PC-9 (cell line): ENCODE measurements at regions not wholly inside any gene's neighbourhood (a gene's known extent, or its start where the extent isn't known, plus 50 kb on each side); places are given as distances from the start of the nearest gene placed in this dataset.

Experiments
- BruUV-seq: library from RNA; stranded (reverse); fragments of 400-500 nt; replicated peaks from 2 replicates; lab custom pipeline; 2021; lab: Mats Ljungman, UMichigan
- CTCF ChIA-PET: fragments of 300-600 bp; sonication (Branson Sonifier 250); formaldehyde crosslinking; loops from one replicate; lab custom pipeline; 2022; ENCODE audit warnings: antibody characterized with exemption; lab: Charles Lee
- POLR2A ChIA-PET: fragments of 300-600 bp; sonication (Branson Sonifier 250); formaldehyde crosslinking; loops from one replicate; lab custom pipeline; 2022; ENCODE audit warnings: antibody characterized with exemption; ENCODE audit not compliant: unreplicated experiment; lab: Charles Lee
- DNase-seq, 2 experiments: peaks; one replicate each; pipeline versions ENCODE4 v3.0.0 to v3.0.0-alpha.2; 2015 to 2022; ENCODE audit warnings: mixed read lengths in 1 of 2
- H2AFZ ChIP-seq: fragments of 200-600 bp; sonication (generic); 2 replicates; pipeline ENCODE4 v1.8.1; 2017; ENCODE audit warnings: antibody characterized with exemption
- H3F3A ChIP-seq: fragments of 200-600 bp; sonication (generic); 2 replicates; pipeline ENCODE4 v1.8.1; 2017; ENCODE audit warnings: antibody characterized with exemption, mild to moderate bottlenecking, low read depth; ENCODE audit not compliant: insufficient read depth
- H3K27ac ChIP-seq: fragments of 200-600 bp; sonication (generic); 2 replicates; pipeline ENCODE4 v1.6.1; 2016; ENCODE audit warnings: mixed run types
- H3K27me3 ChIP-seq: fragments of 200-600 bp; sonication (generic); 2 replicates; pipeline ENCODE4 v1.6.1; 2016; ENCODE audit warnings: low read depth, mixed run types; ENCODE audit not compliant: insufficient read depth
- H3K36me3 ChIP-seq: fragments of 200-600 bp; sonication (generic); 2 replicates; pipeline ENCODE4 v1.6.1; 2016; ENCODE audit warnings: low read depth, mixed run types
- H3K4me1 ChIP-seq: fragments of 200-600 bp; sonication (generic); replicated peaks from 2 replicates; pipeline ENCODE4 v1.6.1; 2016; ENCODE audit warnings: mixed run types; ENCODE audit not compliant: insufficient read depth
- H3K4me2 ChIP-seq: fragments of 200-600 bp; sonication (generic); 2 replicates; pipeline ENCODE4 v1.6.1; 2017; ENCODE audit warnings: mixed run types
- H3K4me3 ChIP-seq: fragments of 200-600 bp; sonication (generic); 2 replicates; pipeline ENCODE4 v1.6.1; 2016; ENCODE audit warnings: mixed run types
- H3K79me2 ChIP-seq: fragments of 200-600 bp; sonication (generic); 2 replicates; pipeline ENCODE4 v1.6.1; 2017; ENCODE audit warnings: low read depth, mixed run types
- H3K9me2 ChIP-seq: fragments of 200-600 bp; sonication (generic); 2 replicates; pipeline ENCODE4 v1.8.1; 2017; ENCODE audit warnings: mild to moderate bottlenecking; ENCODE audit not compliant: insufficient read depth
- H3K9me3 ChIP-seq: fragments of 200-600 bp; sonication (generic); 2 replicates; pipeline ENCODE4 v1.8.1; 2016; ENCODE audit warnings: low read depth; ENCODE audit not compliant: insufficient read depth
- H4K20me1 ChIP-seq: fragments of 200-600 bp; sonication (generic); 2 replicates; pipeline ENCODE4 v1.8.1; 2017; ENCODE audit not compliant: insufficient read depth
- EZH2 ChIP-seq: fragments of 200-600 bp; sonication (generic); IDR thresholded peaks from 2 replicates; pipeline ENCODE4 v1.8.0; 2017; ENCODE audit warnings: antibody characterized with exemption, low read depth
- intact Hi-C: fragments of 100-400 bp; cut with micrococcal nuclease; formaldehyde crosslinking; loops from one replicate; pipeline ENCODE4 v1.10.0; 2022; ENCODE audit not compliant: unreplicated experiment
- TF ChIP-seq, protein P1 (sequence below): fragments of 200-600 bp; sonication (generic); conservative IDR thresholded peaks from 2 replicates; pipeline ENCODE4 v1.6.1; 2017; ENCODE audit warnings: mixed run types, antibody characterized with exemption, mild to moderate bottlenecking, moderate library complexity

- H3F3A ChIP-seq: no peaks in the 10 kb centered on the region
- BruUV-seq: no TSS peak
- no peak overlapping the region for H3K4me3 ChIP-seq
- no peak for TF ChIP-seq EZH2
- TF ChIP-seq, protein P1, sequence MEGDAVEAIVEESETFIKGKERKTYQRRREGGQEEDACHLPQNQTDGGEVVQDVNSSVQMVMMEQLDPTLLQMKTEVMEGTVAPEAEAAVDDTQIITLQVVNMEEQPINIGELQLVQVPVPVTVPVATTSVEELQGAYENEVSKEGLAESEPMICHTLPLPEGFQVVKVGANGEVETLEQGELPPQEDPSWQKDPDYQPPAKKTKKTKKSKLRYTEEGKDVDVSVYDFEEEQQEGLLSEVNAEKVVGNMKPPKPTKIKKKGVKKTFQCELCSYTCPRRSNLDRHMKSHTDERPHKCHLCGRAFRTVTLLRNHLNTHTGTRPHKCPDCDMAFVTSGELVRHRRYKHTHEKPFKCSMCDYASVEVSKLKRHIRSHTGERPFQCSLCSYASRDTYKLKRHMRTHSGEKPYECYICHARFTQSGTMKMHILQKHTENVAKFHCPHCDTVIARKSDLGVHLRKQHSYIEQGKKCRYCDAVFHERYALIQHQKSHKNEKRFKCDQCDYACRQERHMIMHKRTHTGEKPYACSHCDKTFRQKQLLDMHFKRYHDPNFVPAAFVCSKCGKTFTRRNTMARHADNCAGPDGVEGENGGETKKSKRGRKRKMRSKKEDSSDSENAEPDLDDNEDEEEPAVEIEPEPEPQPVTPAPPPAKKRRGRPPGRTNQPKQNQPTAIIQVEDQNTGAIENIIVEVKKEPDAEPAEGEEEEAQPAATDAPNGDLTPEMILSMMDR: no peak
- no peaks in the 10 kb centered on the region for H3K4me1 ChIP-seq
- H3K27me3 ChIP-seq: peaks cover 94% of the 10 kb centered on the region
- no peaks in the 10 kb centered on the region for H3K79me2 ChIP-seq
- H3K36me3 ChIP-seq: no peaks in the 10 kb centered on the region
- H3K27ac ChIP-seq: no peak overlapping the region
- no peaks in the 10 kb centered on the region for H3K9me3 ChIP-seq
- no peaks in the 10 kb centered on the region for H4K20me1 ChIP-seq
- intact Hi-C loops: no loop called here
- no peak overlapping the region for H2AFZ ChIP-seq
- ChIA-PET POLR2A (no interaction called here), CTCF (no interaction called here)
- no peaks in the 10 kb centered on the region for H3K9me2 ChIP-seq
- no peak overlapping the region for H3K4me2 ChIP-seq
- DNase-seq: no peak
These were observed 60.1 kb upstream of the KCNG1 start for GRCh38 chr20:51082988-51083387.

- CTCF ChIA-PET: no interaction called here
These were observed 57.6 kb upstream of the KCNG1 start for GRCh38 chr20:51080516-51080915.

DNA sequence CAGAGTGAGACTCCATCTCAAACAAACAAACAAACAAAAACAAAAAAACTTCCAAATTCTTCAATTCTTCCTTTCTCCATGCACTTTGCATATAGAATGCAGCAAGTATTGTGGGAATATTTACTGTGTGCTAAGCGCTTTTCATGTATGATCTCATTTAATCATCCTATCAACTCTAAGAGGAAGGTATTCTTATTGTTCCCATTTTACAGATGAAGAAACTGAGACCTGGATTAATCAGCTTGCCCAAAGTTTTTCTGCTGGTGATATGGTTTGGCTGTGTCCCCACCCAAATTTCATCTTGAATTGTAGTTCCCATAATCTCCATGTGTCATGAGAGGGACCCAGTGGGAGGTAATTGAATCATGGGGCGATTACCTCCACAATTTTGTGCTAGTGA lies 56.6 kb upstream of the KCNG1 start:
- Histone ChIP-seq H2AFZ (no peak overlapping the region), H3K27me3 (peaks cover 92% of the 10 kb centered on the region), H4K20me1 (no peaks in the 10 kb centered on the region), H3K79me2 (no peaks in the 10 kb centered on the region), H3F3A (no peaks in the 10 kb centered on the region), H3K27ac (no peak overlapping the region), H3K4me2 (no peak overlapping the region), H3K36me3 (no peaks in the 10 kb centered on the region), H3K9me2 (no peaks in the 10 kb centered on the region), H3K4me3 (no peak overlapping the region), H3K9me3 (no peaks in the 10 kb centered on the region), H3K4me1 (no peaks in the 10 kb centered on the region)
- TF ChIP-seq, protein P1: no peak
- TF ChIP-seq EZH2: no peak
- no peak for DNase-seq
- no TSS peak for BruUV-seq
- ChIA-PET CTCF (no interaction called here), POLR2A (no interaction called here)
- intact Hi-C loops: no loop called here

More at GRCh38 chr20:51080516-51080915, 57.6 kb upstream of the KCNG1 start:
- Histone ChIP-seq H3K9me2 (no peaks in the 10 kb centered on the region), H3K79me2 (no peaks in the 10 kb centered on the region), H3K27ac (no peak overlapping the region), H3K9me3 (no peaks in the 10 kb centered on the region), H4K20me1 (no peaks in the 10 kb centered on the region), H3F3A (no peaks in the 10 kb centered on the region), H3K4me3 (no peak overlapping the region), H3K4me2 (no peak overlapping the region), H2AFZ (no peak overlapping the region), H3K27me3 (peaks cover 92% of the 10 kb centered on the region), H3K36me3 (no peaks in the 10 kb centered on the region), H3K4me1 (no peaks in the 10 kb centered on the region)
- no peak for DNase-seq
- BruUV-seq: no TSS peak
- TF ChIP-seq, protein P1: no peak
- no peak for TF ChIP-seq EZH2
- POLR2A ChIA-PET: no interaction called here
- intact Hi-C loops: no loop called here
